ENCODE measurements at regions not wholly inside any gene's neighbourhood (a gene's known extent, or its start where the extent isn't known, plus 50 kb on each side); places are given as distances from the start of the nearest gene placed in this dataset.
A peak's percentile ranks its signal among the peaks of the same experiment; 100 is the strongest.

DNA sequence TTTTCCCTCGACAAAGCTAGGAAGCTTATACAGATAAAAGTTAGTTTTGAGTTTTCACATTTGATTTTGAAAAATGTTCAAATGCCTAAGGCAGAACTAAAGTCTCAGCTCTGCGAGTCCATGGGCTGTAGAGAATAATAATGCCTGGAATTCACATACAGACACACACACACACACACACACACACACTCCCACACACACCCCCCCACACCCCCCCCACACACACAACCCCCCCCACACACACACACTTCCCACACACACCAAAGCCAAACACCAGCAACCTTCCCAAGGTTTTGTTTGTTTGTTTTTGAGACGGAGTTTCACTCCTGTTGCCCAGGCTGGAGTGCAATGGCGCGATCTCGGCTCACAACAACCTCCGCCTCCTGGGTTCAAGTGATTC is 62.8 kb upstream of the EIF5 start:
- ATAC-seq, result no peak

DNA sequence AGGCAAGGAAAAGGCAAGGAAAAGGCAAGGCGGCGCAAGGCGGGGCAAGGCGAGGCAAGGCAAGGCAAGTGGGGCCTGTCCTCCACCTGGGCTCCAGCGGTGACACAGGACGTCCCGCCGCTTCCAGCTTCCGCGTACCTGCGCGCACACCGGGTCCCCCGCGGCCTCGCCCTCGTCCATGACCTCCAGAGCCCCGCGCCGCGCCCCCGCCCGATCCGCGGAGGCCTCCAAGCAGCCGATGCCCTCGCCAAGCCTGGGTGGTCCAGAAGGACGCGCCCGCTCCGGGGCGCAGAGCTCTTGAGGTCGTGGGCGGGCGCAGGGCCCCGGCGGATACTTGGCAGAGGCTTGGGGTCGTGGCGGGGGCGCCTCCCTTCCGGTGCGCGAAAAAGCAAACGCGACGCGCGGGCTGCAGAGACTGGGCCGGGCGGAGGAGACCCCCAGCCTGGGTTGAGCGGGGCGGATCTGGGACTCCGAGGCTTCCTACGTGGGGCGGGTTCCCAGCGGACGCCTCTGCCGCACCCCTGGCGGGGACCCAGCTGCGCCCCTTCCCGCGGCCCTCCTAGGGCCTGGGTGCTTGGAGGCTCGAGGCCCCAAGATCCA is 60.8 kb upstream of the EIF5 start:
- H3K36me3 ChIP-seq (ENCODE audit: low read depth), result no peaks in the 10 kb centered on the region
- intact Hi-C loops (cut with DNase I, micrococcal nuclease), result no loop called here
- H3K4me3 ChIP-seq, result no peak overlapping the region
- DNase-seq, result peak; percentile 61 to 72 (median 69)
- peaks cover 7% of the 10 kb centered on the region for H3K4me1 ChIP-seq (ENCODE audit: low read depth)
- TF ChIP-seq, protein P1, sequence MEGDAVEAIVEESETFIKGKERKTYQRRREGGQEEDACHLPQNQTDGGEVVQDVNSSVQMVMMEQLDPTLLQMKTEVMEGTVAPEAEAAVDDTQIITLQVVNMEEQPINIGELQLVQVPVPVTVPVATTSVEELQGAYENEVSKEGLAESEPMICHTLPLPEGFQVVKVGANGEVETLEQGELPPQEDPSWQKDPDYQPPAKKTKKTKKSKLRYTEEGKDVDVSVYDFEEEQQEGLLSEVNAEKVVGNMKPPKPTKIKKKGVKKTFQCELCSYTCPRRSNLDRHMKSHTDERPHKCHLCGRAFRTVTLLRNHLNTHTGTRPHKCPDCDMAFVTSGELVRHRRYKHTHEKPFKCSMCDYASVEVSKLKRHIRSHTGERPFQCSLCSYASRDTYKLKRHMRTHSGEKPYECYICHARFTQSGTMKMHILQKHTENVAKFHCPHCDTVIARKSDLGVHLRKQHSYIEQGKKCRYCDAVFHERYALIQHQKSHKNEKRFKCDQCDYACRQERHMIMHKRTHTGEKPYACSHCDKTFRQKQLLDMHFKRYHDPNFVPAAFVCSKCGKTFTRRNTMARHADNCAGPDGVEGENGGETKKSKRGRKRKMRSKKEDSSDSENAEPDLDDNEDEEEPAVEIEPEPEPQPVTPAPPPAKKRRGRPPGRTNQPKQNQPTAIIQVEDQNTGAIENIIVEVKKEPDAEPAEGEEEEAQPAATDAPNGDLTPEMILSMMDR (IDR thresholded peaks at IDR 0.05), result no peak
- no peaks in the 10 kb centered on the region for H3K9me3 ChIP-seq
- ATAC-seq, result peak; percentile 94

More for the DNA sequence above, 62.8 kb upstream of the EIF5 start:
- no peak overlapping the region for H3K4me3 ChIP-seq
- DNase-seq, result no peak
- intact Hi-C loops (cut with DNase I, micrococcal nuclease), result no loop called here
- H3K4me1 ChIP-seq (ENCODE audit: low read depth), result peaks cover 7% of the 10 kb centered on the region
- no peaks in the 10 kb centered on the region for H3K9me3 ChIP-seq
- TF ChIP-seq, protein P1 (IDR thresholded peaks at IDR 0.05), result no peak
- H3K36me3 ChIP-seq (ENCODE audit: low read depth), result no peaks in the 10 kb centered on the region

DNA sequence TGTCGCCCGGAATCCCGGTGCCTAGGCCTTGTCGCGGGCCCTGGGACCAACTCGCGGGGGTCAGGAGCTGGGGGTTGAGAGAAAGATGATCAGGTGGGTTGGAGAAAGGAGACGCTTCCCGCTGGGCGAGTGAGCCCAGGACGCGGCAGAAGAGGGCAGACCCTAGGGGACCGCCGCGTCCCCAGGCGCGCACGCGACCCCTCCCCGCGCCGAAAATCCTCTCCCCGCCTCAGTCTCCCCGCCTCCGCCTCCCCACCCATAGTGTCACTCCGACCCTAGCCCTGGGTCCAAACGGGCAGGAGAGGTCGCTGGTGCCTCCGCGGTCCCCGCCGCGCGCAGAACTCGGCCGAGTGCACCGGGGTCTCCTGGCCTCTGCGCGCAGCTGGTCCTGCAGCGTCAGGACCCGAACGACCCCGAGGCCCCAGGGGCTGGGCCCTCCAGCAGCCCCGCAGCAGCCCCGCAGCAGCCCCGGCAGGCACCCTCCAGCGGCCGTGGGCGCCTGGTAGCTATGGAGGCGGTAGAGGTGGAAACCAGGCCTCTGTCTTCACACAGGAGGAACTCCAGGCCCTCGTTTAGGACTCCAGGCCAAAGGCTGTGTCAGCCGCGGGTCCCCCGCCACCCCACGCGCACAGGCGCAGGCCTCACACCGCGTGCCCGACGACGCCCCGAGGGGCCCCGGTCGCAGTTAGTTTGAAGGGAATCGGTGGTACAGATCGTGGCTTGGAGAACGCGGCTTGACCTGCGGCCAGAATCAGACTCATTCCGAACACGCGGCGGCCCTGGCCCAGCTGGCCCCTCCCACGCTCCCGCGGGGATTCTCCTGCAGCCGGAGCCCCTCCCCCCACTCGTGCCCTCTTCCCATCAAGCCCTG is 60.1 kb upstream of the EIF5 start:
- intact Hi-C loops (cut with DNase I, micrococcal nuclease), result no loop called here
- Histone ChIP-seq H3K4me1 (ENCODE audit: low read depth) (peaks cover 7% of the 10 kb centered on the region), H3K36me3 (ENCODE audit: low read depth) (no peaks in the 10 kb centered on the region), H3K4me3 (no peak overlapping the region), H3K9me3 (no peaks in the 10 kb centered on the region)
- ATAC-seq (peak; percentile 13), DNase-seq (no peak)
- TF ChIP-seq, protein P1 (IDR thresholded peaks at IDR 0.05), result no peak

DNA sequence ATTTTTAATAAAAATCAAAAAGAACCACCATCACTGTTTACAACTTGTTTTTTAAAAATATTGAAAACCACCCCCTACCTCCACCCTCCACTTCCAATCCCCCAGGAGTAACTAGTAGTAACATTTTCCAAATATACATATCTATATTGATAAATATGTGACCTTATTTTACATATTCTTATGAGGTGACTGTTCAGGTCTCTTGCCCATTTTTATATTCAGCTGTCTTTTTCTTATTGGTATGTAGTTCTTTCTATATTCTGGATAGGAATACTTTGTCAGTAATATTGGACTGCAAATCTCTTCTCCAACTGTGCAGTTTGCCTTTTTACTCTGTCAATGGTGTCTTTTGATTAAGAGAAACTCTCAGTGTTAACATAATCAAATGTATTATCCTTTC is 59.0 kb upstream of the EIF5 start:
- ATAC-seq (no peak), DNase-seq (no peak)
- Histone ChIP-seq H3K4me1 (ENCODE audit: low read depth) (peaks cover 7% of the 10 kb centered on the region), H3K4me3 (no peak overlapping the region), H3K36me3 (ENCODE audit: low read depth) (no peaks in the 10 kb centered on the region), H3K9me3 (no peaks in the 10 kb centered on the region)
- intact Hi-C loops (cut with DNase I, micrococcal nuclease), result no loop called here
- TF ChIP-seq, protein P1 (IDR thresholded peaks at IDR 0.05), result no peak

DNA sequence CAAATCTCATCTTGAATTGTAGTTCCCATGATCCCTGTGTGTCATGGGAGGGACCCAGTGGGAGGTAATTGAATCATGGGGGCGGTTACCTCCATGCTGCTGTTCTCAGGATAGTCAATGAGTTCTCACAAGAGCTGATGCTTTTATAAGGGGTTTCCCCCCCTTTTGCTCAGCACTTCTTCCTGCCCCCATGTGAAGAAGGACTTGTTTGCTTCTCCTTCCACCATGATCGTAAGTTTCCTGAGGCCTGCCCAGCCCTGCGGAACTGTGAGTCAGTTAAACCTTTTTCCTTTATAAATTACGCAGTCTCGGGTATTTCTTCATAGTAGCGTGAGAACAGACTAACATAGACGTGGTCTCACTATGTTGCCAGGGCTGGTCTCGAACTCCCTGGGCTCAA is 56.1 kb upstream of the EIF5 start:
- DNase-seq, result no peak
- H3K4me1 ChIP-seq (ENCODE audit: low read depth), result peaks cover 7% of the 10 kb centered on the region
- no peak for ATAC-seq
- TF ChIP-seq, protein P1 (IDR thresholded peaks at IDR 0.05), result no peak
- H3K36me3 ChIP-seq (ENCODE audit: low read depth), result no peaks in the 10 kb centered on the region
- H3K9me3 ChIP-seq, result no peaks in the 10 kb centered on the region
- intact Hi-C loops (cut with DNase I, micrococcal nuclease), result no loop called here
- H3K4me3 ChIP-seq, result no peak overlapping the region

All from mucosa of descending colon (tissue), 3 donors.